Gastroesophageal sphincter (tissue), 3 donors: ENCODE measurements at regions not wholly inside any gene's neighbourhood (a gene's known extent, or its start where the extent isn't known, plus 50 kb on each side); places are given as distances from the start of the nearest gene placed in this dataset.

ENCODE experiments used
- EP300 ChIP-seq: sonication (generic); formaldehyde crosslinking; IDR thresholded peaks from one replicate; pipeline ENCODE4 v1.6.1; 2017; ENCODE audit warnings: antibody characterized with exemption, mild to moderate bottlenecking
- TF ChIP-seq, protein P1 (sequence below), 4 experiments: fragments of 200-600 bp in 2 of 4; fragments of 450-650 bp in 2 of 4; sonication (generic) in 1 of 4; IDR thresholded peaks; one replicate each; pipeline ENCODE4 v1.5.1; 2017 to 2019; ENCODE audit warnings: antibody characterized with exemption in 4 of 4, mild to moderate bottlenecking in 2 of 4, moderate library complexity in 2 of 4

DNA sequence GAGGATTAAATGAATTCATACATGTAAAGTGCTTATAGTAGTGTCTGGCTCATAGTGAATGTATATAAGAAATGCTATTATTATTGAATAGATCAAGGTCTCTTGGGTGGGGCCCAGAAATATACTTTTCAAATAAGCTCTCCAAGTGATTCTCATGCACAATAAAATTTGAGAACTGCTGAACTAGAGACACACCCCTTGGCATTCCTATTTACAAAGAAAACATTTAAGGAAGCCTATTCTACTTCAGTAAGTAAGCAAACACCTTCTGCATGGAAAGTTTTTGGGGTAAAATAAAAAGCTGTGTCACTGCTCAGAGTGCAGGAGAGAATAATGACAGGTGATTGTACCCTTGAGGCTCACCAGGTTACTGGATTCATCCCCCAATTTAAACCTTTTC, 75.2 kb downstream of the EOMES start:
- TF ChIP-seq EP300: no peak
- TF ChIP-seq, protein P1, sequence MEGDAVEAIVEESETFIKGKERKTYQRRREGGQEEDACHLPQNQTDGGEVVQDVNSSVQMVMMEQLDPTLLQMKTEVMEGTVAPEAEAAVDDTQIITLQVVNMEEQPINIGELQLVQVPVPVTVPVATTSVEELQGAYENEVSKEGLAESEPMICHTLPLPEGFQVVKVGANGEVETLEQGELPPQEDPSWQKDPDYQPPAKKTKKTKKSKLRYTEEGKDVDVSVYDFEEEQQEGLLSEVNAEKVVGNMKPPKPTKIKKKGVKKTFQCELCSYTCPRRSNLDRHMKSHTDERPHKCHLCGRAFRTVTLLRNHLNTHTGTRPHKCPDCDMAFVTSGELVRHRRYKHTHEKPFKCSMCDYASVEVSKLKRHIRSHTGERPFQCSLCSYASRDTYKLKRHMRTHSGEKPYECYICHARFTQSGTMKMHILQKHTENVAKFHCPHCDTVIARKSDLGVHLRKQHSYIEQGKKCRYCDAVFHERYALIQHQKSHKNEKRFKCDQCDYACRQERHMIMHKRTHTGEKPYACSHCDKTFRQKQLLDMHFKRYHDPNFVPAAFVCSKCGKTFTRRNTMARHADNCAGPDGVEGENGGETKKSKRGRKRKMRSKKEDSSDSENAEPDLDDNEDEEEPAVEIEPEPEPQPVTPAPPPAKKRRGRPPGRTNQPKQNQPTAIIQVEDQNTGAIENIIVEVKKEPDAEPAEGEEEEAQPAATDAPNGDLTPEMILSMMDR (IDR thresholded peaks at IDR 0.05): no peak
